GM10248 (cell line): ENCODE measurements at regions not wholly inside any gene's neighbourhood (a gene's known extent, or its start where the extent isn't known, plus 50 kb on each side); places are given as distances from the start of the nearest gene placed in this dataset.

Source experiments
- CTCF ChIA-PET: fragments of 300-600 bp; sonication (Branson Sonifier 250); formaldehyde crosslinking; extraction: SDS; loops from one replicate; lab custom pipeline; 2021; ENCODE audit warnings: antibody characterized with exemption; lab: Yijun Ruan, JAX
- POLR2A ChIA-PET: fragments of 350-650 bp; sonication (Branson Sonifier 250); formaldehyde crosslinking; extraction: SDS; loops from one replicate; lab custom pipeline; 2020; ENCODE audit warnings: antibody characterized with exemption; lab: Yijun Ruan, JAX
- DNase-seq: peaks from one replicate; pipeline ENCODE4 v3.0.0; 2012; ENCODE audit errors: extremely low spot score
- CTCF ChIP-seq: IDR thresholded peaks from 2 replicates; pipeline ENCODE4 v1.5.1; 2012; ENCODE audit warnings: mild to moderate bottlenecking, low read depth; ENCODE audit errors: extremely low read depth, missing control alignments, control extremely low read depth

GRCh38 chr11:130651066-130651855, 202.8 kb downstream of the ADAMTS15 start:
- ChIA-PET CTCF (no interaction called here), POLR2A (no interaction called here)
- DNase-seq: no peak
- no peak for TF ChIP-seq CTCF

GRCh38 chr11:130652671-130653335, 204.4 kb downstream of the ADAMTS15 start:
- DNase-seq: no peak
- ChIA-PET CTCF (interaction anchor here (1.4 kb wide), 1 partner anchor 220 kb away, joined by 3 read pairs; no protein-coding TSS in a partner anchor), POLR2A (no interaction called here)
- no peak for TF ChIP-seq CTCF

GRCh38 chr11:130653838-130654636, 205.6 kb downstream of the ADAMTS15 start:
- TF ChIP-seq CTCF: no peak
- no peak for DNase-seq
- ChIA-PET POLR2A (no interaction called here), CTCF (interaction anchor here (1.4 kb wide), 1 partner anchor 221 kb away, joined by 3 read pairs; no protein-coding TSS in a partner anchor)

- CTCF ChIA-PET: no interaction called here
- no peak for TF ChIP-seq CTCF
- POLR2A ChIA-PET: no interaction called here
- DNase-seq: no peak
These were observed 206.9 kb downstream of the ADAMTS15 start for GRCh38 chr11:130655300-130655699.

GRCh38 chr11:130666781-130667251, 218.4 kb downstream of the ADAMTS15 start:
- no peak for TF ChIP-seq CTCF
- ChIA-PET CTCF (no interaction called here), POLR2A (no interaction called here)
- no peak for DNase-seq

GRCh38 chr11:130668751-130669150, 220.3 kb downstream of the ADAMTS15 start:
- CTCF ChIA-PET: no interaction called here

More at GRCh38 chr11:130668751-130669150, 220.3 kb downstream of the ADAMTS15 start:
- POLR2A ChIA-PET: no interaction called here
- TF ChIP-seq CTCF: no peak
- DNase-seq: no peak
